ENCODE measurements at regions not wholly inside any gene's neighbourhood (a gene's known extent, or its start where the extent isn't known, plus 50 kb on each side); places are given as distances from the start of the nearest gene placed in this dataset.

- no peak overlapping the region for H3K4me3 ChIP-seq
- no peak for DNase-seq
- no peak for TF ChIP-seq POLR2A (IDR thresholded peaks at IDR 0.05)
- TF ChIP-seq, protein P1, sequence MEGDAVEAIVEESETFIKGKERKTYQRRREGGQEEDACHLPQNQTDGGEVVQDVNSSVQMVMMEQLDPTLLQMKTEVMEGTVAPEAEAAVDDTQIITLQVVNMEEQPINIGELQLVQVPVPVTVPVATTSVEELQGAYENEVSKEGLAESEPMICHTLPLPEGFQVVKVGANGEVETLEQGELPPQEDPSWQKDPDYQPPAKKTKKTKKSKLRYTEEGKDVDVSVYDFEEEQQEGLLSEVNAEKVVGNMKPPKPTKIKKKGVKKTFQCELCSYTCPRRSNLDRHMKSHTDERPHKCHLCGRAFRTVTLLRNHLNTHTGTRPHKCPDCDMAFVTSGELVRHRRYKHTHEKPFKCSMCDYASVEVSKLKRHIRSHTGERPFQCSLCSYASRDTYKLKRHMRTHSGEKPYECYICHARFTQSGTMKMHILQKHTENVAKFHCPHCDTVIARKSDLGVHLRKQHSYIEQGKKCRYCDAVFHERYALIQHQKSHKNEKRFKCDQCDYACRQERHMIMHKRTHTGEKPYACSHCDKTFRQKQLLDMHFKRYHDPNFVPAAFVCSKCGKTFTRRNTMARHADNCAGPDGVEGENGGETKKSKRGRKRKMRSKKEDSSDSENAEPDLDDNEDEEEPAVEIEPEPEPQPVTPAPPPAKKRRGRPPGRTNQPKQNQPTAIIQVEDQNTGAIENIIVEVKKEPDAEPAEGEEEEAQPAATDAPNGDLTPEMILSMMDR (IDR thresholded peaks at IDR 0.05), result no peak
- no peaks in the 10 kb centered on the region for H3K9me3 ChIP-seq (replicated peaks in 1 of 3)
- H3K27ac ChIP-seq, result no peak overlapping the region
- peaks cover 0 to 17% of the 10 kb centered on the region in 2 donors for H3K4me1 ChIP-seq (replicated peaks in 1 of 2)
- intact Hi-C loops (cut with DNase I), result no loop called here
- H3K27me3 ChIP-seq, result no peaks in the 10 kb centered on the region
- no peaks in the 10 kb centered on the region for H3K36me3 ChIP-seq (replicated peaks in 1 of 2)
- WGBS, 4 donors, result 64 to 88% (median 71%) methylated on average over 1 of the region's 1 CpG
These were observed 110.3 kb downstream of the ZNF281 start for GRCh38 chr1:200299571-200299970.

GRCh38 chr1:200298242-200298641 is 111.6 kb downstream of the ZNF281 start:
- TF ChIP-seq, protein P1 (IDR thresholded peaks at IDR 0.05), result no peak
- TF ChIP-seq POLR2A (IDR thresholded peaks at IDR 0.05), result no peak
- no peak for DNase-seq
- Histone ChIP-seq H3K27ac (no peak overlapping the region), H3K4me3 (no peak overlapping the region), H3K27me3 (no peaks in the 10 kb centered on the region), H3K4me1 (replicated peaks in 1 of 2) (peaks cover 0 to 16% of the 10 kb centered on the region in 2 donors), H3K9me3 (replicated peaks in 1 of 3) (no peaks in the 10 kb centered on the region), H3K36me3 (replicated peaks in 1 of 2) (no peaks in the 10 kb centered on the region)
- intact Hi-C loops (cut with DNase I), result no loop called here
- WGBS, 4 donors, result 57 to 89% (median 60%) methylated on average over 1 of the region's 1 CpG

- intact Hi-C loops (cut with DNase I), result no loop called here
- no peak for TF ChIP-seq POLR2A (IDR thresholded peaks at IDR 0.05)
- TF ChIP-seq, protein P1 (IDR thresholded peaks at IDR 0.05), result no peak
- Histone ChIP-seq H3K27ac (no peak overlapping the region), H3K36me3 (replicated peaks in 1 of 2) (no peaks in the 10 kb centered on the region), H3K27me3 (no peaks in the 10 kb centered on the region), H3K4me1 (replicated peaks in 1 of 2) (no peaks in the 10 kb centered on the region), H3K4me3 (no peak overlapping the region), H3K9me3 (replicated peaks in 1 of 3) (no peaks in the 10 kb centered on the region)
- 39 to 49% (median 46%) methylated on average over 2 of the region's 2 CpGs for WGBS, 4 donors
- no peak for DNase-seq
These were observed 113.7 kb downstream of the ZNF281 start for GRCh38 chr1:200296091-200296661.

GRCh38 chr1:200294241-200294640 is 115.6 kb downstream of the ZNF281 start:
- Histone ChIP-seq H3K36me3 (replicated peaks in 1 of 2) (no peaks in the 10 kb centered on the region), H3K27me3 (no peaks in the 10 kb centered on the region), H3K4me3 (no peak overlapping the region), H3K27ac (no peak overlapping the region), H3K9me3 (replicated peaks in 1 of 3) (no peaks in the 10 kb centered on the region), H3K4me1 (replicated peaks in 1 of 2) (no peaks in the 10 kb centered on the region)
- no peak for DNase-seq
- WGBS, 4 donors, result 64 to 73% (median 71%) methylated on average over 2 of the region's 2 CpGs
- no peak for TF ChIP-seq POLR2A (IDR thresholded peaks at IDR 0.05)
- TF ChIP-seq, protein P1 (IDR thresholded peaks at IDR 0.05), result no peak
- intact Hi-C loops (cut with DNase I), result no loop called here
